HG03103 (cell line): ENCODE measurements at regions not wholly inside any gene's neighbourhood (a gene's known extent, or its start where the extent isn't known, plus 50 kb on each side); places are given as distances from the start of the nearest gene placed in this dataset.

Experiments used
- ATAC-seq: cut with Tn5 transposase; IDR thresholded peaks from one replicate; pipeline ENCODE4 v1.9.1; 2021; ENCODE audit warnings: low read depth; ENCODE audit not compliant: unreplicated experiment

DNA sequence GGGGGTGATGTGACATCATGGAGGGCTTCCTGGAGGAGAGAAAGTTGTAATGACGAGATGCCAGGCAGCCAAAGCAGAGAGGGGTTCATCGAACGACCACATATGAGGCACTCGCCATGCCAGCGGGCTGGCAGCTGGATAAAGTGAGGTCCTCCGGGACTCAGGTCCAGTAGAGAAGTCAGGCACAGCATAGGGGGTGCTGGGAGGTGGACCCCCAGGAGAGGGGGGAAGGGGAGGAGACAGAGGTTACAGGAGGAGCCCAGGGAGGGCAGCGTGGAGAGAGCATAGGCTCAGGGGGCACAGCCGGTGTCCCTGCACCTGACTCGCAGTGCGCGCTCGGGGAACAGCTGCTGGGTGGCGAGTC, 174.7 kb downstream of the BMP7 start:
- no peak for ATAC-seq

- ATAC-seq: no peak
Measured at GRCh38 chr20:57092112-57092899, 174.1 kb downstream of the BMP7 start.

GRCh38 chr20:57092900-57093530, 173.4 kb downstream of the BMP7 start:
- no peak for ATAC-seq

- no peak for ATAC-seq
Measured at GRCh38 chr20:57093766-57094165, 172.7 kb downstream of the BMP7 start.

GRCh38 chr20:57094252-57094891, 172.1 kb downstream of the BMP7 start:
- no peak for ATAC-seq

DNA sequence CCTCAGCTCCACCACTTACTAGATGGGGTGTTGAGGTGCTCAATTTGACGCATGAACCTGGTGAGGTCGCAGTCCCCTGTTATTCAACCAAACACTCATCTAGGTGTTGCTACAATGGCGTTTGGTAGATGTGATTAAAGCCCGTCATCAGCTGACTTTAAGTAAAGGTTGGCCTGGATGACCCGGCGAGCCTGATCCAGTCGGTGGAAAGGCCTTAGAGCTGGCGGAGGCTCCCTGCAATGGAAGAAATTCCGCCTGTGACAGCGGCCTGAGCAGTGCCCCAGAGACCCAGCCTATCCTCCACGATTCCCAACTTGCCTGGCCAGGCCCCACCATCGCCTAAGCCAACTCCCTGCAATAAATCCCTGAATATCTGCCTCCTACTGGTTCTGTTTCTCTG, 171.4 kb downstream of the BMP7 start:
- ATAC-seq: no peak

DNA sequence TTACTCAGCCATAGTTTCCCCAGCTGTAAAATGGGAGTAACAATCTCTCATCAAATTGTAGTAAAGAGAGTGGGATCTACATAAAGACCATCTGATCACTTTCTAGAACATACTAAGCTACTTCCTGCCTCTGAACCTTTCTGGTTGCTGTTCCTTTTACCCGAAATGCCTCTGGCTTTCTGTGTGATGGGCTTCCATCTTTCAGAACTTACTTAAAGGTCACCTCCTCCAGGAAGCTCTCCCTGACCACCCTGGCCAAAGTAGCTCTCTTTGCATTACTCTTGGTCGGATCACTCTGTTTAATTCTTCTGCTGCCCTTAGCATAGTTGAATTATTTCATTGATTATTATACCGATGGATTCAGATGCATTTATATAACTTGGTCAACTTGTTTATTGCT, 171.0 kb downstream of the BMP7 start:
- ATAC-seq: no peak

- no peak for ATAC-seq
Measured at GRCh38 chr20:57097245-57097915, 169.1 kb downstream of the BMP7 start.

GRCh38 chr20:57102160-57102559, 164.3 kb downstream of the BMP7 start:
- no peak for ATAC-seq

- no peak for ATAC-seq
Measured at GRCh38 chr20:57102566-57102965, 163.9 kb downstream of the BMP7 start.

GRCh38 chr20:57103146-57103800, 163.2 kb downstream of the BMP7 start:
- ATAC-seq: no peak

GRCh38 chr20:57104113-57104512, 162.3 kb downstream of the BMP7 start:
- ATAC-seq: no peak

DNA sequence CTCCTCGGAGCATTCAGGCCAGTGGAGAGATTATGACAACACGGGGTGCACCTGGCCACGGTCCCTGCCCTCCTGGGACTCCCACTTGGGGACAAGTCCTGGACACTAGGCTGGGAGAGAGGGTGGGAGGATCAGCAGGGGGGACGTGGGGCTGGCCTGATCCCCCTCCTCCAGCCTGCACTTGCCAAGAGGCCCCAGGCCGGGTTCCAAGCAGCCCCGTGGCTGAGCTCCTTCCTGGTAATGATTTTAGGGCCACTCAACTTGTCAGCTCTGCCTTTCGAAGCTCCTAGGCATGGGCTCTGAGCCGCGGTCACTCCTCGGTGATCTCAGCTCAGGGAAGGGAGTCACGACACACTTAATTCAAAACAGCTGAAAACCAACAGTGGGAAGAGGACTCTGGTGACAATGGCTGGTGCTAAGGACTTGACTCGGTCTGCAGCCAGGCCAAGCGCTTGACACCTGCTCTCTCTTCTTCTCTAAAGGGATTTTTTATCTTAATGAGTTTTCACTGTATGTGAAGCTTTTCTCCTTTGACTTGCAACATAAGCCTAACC, 161.7 kb downstream of the BMP7 start:
- no peak for ATAC-seq

DNA sequence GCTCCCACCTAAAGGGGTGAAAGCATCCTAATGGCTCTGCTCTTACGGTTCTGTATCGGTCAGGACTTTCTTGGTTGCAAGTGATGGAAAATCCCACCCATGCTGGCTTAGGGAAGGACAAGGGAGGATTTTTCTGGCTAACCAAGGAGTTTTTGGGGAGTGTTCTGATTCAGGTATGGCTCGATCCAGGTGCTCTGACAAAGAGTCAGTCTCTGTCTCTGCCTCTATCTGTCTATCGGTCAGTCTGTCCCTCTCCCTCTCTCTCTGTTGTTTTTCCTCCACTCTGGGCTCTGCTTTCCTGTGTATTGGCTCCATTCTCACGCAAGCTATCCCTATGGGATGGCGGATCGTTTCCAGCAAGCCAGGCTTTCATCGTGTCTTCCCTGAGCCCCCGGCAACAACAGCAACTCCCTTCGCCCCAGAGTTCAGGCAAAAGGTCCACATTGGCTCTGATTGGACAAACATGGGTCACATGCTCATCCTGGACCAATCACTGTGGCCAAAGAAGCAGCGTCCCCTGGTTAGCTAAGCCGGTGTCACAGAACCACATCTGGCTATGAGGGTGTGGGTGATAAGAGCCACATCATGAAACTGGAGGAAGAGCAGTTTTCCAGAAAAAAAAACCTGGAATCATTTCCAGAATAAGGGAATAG, 160.3 kb downstream of the BMP7 start:
- ATAC-seq: no peak

- no peak for ATAC-seq
Measured at GRCh38 chr20:57106692-57107091, 159.7 kb downstream of the BMP7 start.

DNA sequence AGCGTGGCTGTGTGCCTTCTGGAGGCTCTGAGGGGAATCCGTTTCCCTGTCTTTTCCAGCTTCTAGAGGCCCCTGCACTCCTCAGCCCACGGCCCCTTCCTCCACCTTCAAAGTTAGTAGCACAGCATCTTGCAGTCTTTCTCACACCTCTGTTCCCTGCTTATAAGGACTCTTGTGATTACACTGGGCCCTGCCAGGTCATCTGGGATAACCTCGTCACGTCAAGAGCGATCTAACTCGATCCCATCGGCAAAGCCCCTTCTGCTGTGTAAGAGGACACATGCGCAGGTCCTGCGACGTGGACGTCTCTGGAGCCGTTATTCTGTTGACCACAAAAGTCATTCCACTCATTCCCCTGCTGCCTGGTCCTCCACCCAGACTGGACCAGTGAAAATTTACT, 159.2 kb downstream of the BMP7 start:
- ATAC-seq: no peak

DNA sequence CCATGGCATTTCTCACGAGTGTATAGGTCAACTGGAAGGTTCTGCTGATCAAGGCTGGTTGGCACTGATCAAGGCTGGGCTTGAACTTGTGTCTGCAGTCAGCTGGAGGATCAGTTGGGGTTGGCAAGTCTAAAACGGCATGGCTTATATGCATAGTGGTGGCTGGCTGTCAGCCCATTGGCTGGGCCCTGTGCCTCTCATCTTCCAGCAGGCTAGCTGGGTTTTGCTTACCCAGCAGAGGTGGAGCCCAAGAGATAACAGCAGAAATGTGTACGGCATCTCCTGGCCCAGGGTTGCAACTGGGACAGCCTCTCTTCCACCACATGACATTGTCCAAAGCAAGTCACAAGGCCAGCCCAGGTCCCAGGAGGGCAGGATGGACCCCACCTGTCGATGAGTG, 158.2 kb downstream of the BMP7 start:
- no peak for ATAC-seq

DNA sequence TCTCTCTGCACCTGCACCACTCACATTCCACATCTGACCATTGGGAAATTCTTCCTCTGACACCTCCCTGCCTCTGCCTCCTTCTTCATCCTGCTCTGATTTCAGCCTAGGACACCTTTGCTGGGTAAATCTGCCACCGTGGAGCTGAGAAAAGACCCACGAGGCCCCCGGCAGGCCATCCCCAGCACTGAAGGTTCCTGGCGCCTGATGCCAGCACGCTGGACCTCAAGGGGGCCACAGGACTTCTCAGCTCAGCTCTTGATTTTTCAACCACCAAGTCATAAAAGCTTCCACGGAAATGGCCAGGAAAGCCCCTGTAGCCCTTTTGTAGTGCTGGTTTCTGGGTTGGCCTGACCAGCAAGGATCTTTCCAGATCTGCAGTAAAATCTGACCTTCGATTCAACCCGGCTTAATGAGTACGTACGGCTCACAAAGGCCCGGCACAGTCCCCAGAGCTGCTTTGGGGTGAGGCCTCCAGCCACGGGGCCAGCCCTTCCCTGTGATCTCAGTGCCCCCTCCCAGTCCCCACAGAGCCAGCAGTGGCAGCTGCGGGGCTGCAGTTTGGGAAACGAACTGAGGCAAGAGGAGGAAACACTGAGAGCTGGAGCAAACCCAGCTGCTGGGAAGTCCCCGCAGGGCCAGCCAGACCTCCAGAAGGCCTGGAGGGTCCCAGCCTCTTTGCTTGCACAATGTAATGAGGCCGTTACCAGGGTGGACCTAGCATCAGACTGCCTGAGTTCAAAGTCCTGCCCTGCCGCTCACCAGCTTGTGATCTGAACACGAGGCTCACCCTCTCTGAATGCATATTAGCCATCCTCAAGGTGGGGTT, 157.5 kb downstream of the BMP7 start:
- no peak for ATAC-seq

GRCh38 chr20:57109571-57109953, 156.9 kb downstream of the BMP7 start:
- no peak for ATAC-seq
